ENCODE measurements at regions not wholly inside any gene's neighbourhood (a gene's known extent, or its start where the extent isn't known, plus 50 kb on each side); places are given as distances from the start of the nearest gene placed in this dataset.

- TF ChIP-seq RCOR1 (IDR thresholded peaks at IDR 0.05; ENCODE audit: low read length), result no peak
- TF ChIP-seq CTCF (IDR thresholded peaks at IDR 0.05), result no peak
- no peak for TF ChIP-seq EP300 (IDR thresholded peaks at IDR 0.05; ENCODE audit: borderline replicate concordance in 1 of 2, low read depth in 1 of 2, low read length in 1 of 2)
- TF ChIP-seq GABPA (IDR thresholded peaks at IDR 0.05; ENCODE audit: low read depth), result no peak
- TF ChIP-seq RXRA (IDR thresholded peaks at IDR 0.05; ENCODE audit: borderline replicate concordance, low read depth), result no peak
- no peak for TF ChIP-seq JUND (IDR thresholded peaks at IDR 0.05)
- TF ChIP-seq CHD2 (IDR thresholded peaks at IDR 0.05; ENCODE audit: low read length, partially characterized antibody), result no peak
- no peak for TF ChIP-seq RFX5 (IDR thresholded peaks at IDR 0.05; ENCODE audit: low read length)
Observed at GRCh38 chr6:6875818-6876470, 231.8 kb upstream of the RREB1 start.

Measured in SK-N-SH (cell line).